ENCODE measurements at regions not wholly inside any gene's neighbourhood (a gene's known extent, or its start where the extent isn't known, plus 50 kb on each side); places are given as distances from the start of the nearest gene placed in this dataset.

- TF ChIP-seq CTCF (IDR thresholded peaks at IDR 0.05; ENCODE audit: low read depth, low read length) (no peak), MAX (IDR thresholded peaks at IDR 0.05; ENCODE audit: low read depth, low read length) (no peak), POLR2A (IDR thresholded peaks at IDR 0.05; ENCODE audit: extremely low read depth, insufficient read length) (no peak), MYC (IDR thresholded peaks at IDR 0.05; ENCODE audit: low read depth, low read length) (no peak)
Observed at GRCh38 chr3:71872256-71872655, 87.3 kb upstream of the PROK2 start.
